ENCODE measurements at regions not wholly inside any gene's neighbourhood (a gene's known extent, or its start where the extent isn't known, plus 50 kb on each side); places are given as distances from the start of the nearest gene placed in this dataset.
A peak's percentile ranks its signal among the peaks of the same experiment; 100 is the strongest.
"Not testable (repeated sequence)": the region's sequence is repeated elsewhere in the genome, so short reads cannot be mapped to it uniquely, and the experiment has no call there.

GRCh38 chr3:150248116-150248887 is 159.8 kb upstream of the TSC22D2 start:
- no peak for DNase-seq (ENCODE audit: low read depth in 2 of 2)

GRCh38 chr3:150247441-150247840 is 160.7 kb upstream of the TSC22D2 start:
- DNase-seq (ENCODE audit: low read depth in 2 of 2) = no peak

GRCh38 chr3:150243466-150243865 is 164.6 kb upstream of the TSC22D2 start:
- DNase-seq (ENCODE audit: low read depth in 2 of 2) = no peak

GRCh38 chr3:150242220-150242936 is 165.7 kb upstream of the TSC22D2 start:
- DNase-seq (ENCODE audit: low read depth in 2 of 2) = no peak

GRCh38 chr3:150240891-150241290 is 167.2 kb upstream of the TSC22D2 start:
- no peak for DNase-seq (ENCODE audit: low read depth in 2 of 2)

- no peak for DNase-seq (ENCODE audit: low read depth in 2 of 2)
Observed at GRCh38 chr3:150239766-150240165, 168.3 kb upstream of the TSC22D2 start.

- no peak for DNase-seq (ENCODE audit: low read depth in 2 of 2)
Observed at GRCh38 chr3:150238995-150239619, 169.0 kb upstream of the TSC22D2 start.

- peak in 1 of 2 donors; percentile 30 for DNase-seq (ENCODE audit: low read depth in 2 of 2)
Observed at GRCh38 chr3:150238048-150238802, 169.9 kb upstream of the TSC22D2 start.

GRCh38 chr3:150237490-150237889 is 170.6 kb upstream of the TSC22D2 start:
- DNase-seq (ENCODE audit: low read depth in 2 of 2) = peak in 1 of 2 donors; percentile 69

GRCh38 chr3:150236316-150237082 is 171.6 kb upstream of the TSC22D2 start:
- no peak for DNase-seq (ENCODE audit: low read depth in 2 of 2)

- no peak for DNase-seq (ENCODE audit: low read depth in 2 of 2)
Observed at GRCh38 chr3:150235799-150236198, 172.3 kb upstream of the TSC22D2 start.

- peak; percentile 23 to 98 for DNase-seq (ENCODE audit: low read depth in 2 of 2)
Observed at GRCh38 chr3:150232992-150233451, 175.1 kb upstream of the TSC22D2 start.

- no peak for DNase-seq (ENCODE audit: low read depth in 2 of 2)
Observed at GRCh38 chr3:150230037-150230436, 178.1 kb upstream of the TSC22D2 start.

- not testable (repeated sequence) for DNase-seq (ENCODE audit: low read depth in 2 of 2)
Observed at GRCh38 chr3:150228626-150229025, 179.5 kb upstream of the TSC22D2 start.

GRCh38 chr3:150227839-150228238 is 180.3 kb upstream of the TSC22D2 start:
- DNase-seq (ENCODE audit: low read depth in 2 of 2) = peak; percentile 21 to 79

GRCh38 chr3:150225986-150226385 is 182.1 kb upstream of the TSC22D2 start:
- peak; percentile 70 to 96 for DNase-seq (ENCODE audit: low read depth in 2 of 2)

- no peak for DNase-seq (ENCODE audit: low read depth in 2 of 2)
Observed at GRCh38 chr3:150223558-150223957, 184.5 kb upstream of the TSC22D2 start.

GRCh38 chr3:150222691-150223489 is 185.2 kb upstream of the TSC22D2 start:
- DNase-seq (ENCODE audit: low read depth in 2 of 2) = no peak

- no peak for DNase-seq (ENCODE audit: low read depth in 2 of 2)
Observed at GRCh38 chr3:150221904-150222523, 186.1 kb upstream of the TSC22D2 start.

- no peak for DNase-seq (ENCODE audit: low read depth in 2 of 2)
Observed at GRCh38 chr3:150220799-150221198, 187.3 kb upstream of the TSC22D2 start.
